GM06990 (cell line): ENCODE measurements at regions not wholly inside any gene's neighbourhood (a gene's known extent, or its start where the extent isn't known, plus 50 kb on each side); places are given as distances from the start of the nearest gene placed in this dataset.

ENCODE experiments used
- DNase-seq: peaks from one replicate; pipeline ENCODE4 v3.0.0-alpha.2; 2011; ENCODE audit not compliant: insufficient read length; ENCODE audit errors: extremely low read depth
- H3K27me3 ChIP-seq: replicated peaks from 2 replicates; pipeline ENCODE4 v1.6.0; 2011; ENCODE audit warnings: low read length; ENCODE audit not compliant: control insufficient read depth, insufficient read depth
- H3K36me3 ChIP-seq: 2 replicates; pipeline ENCODE4 v1.5.1; 2011; ENCODE audit warnings: low read length; ENCODE audit not compliant: control insufficient read depth, insufficient read depth
- H3K4me3 ChIP-seq: replicated peaks from 2 replicates; pipeline ENCODE4 v1.5.1; 2011; ENCODE audit warnings: low read depth, mild to moderate bottlenecking, control low read depth, low read length
- CTCF ChIP-seq: IDR thresholded peaks from 2 replicates; pipeline ENCODE4 v1.5.1; 2011; ENCODE audit warnings: low read length, control low read depth, mild to moderate bottlenecking, inconsistent platforms; ENCODE audit not compliant: insufficient read depth, poor library complexity, severe bottlenecking

- no peaks in the 10 kb centered on the region; the same call in 1 of the 2 replicates for H3K27me3 ChIP-seq
- no peak for TF ChIP-seq CTCF
- no peak overlapping the region for H3K4me3 ChIP-seq
- no peaks in the 10 kb centered on the region for H3K36me3 ChIP-seq
- no peak for DNase-seq
Observed at GRCh38 chr4:151960449-151961230, 199.8 kb upstream of the GATB start.

GRCh38 chr4:151957153-151957552 lies 196.3 kb upstream of the GATB start:
- Histone ChIP-seq H3K4me3 (no peak overlapping the region), H3K36me3 (no peaks in the 10 kb centered on the region), H3K27me3 (no peaks in the 10 kb centered on the region)
- TF ChIP-seq CTCF, result no peak
- no peak for DNase-seq

GRCh38 chr4:151955721-151956380 lies 195.0 kb upstream of the GATB start:
- H3K36me3 ChIP-seq, result no peaks in the 10 kb centered on the region
- no peak for DNase-seq
- no peak overlapping the region for H3K4me3 ChIP-seq
- TF ChIP-seq CTCF, result no peak
- no peaks in the 10 kb centered on the region for H3K27me3 ChIP-seq

GRCh38 chr4:151953795-151954372 lies 193.1 kb upstream of the GATB start:
- no peak for DNase-seq
- TF ChIP-seq CTCF, result no peak
- Histone ChIP-seq H3K4me3 (no peak overlapping the region), H3K27me3 (no peaks in the 10 kb centered on the region), H3K36me3 (no peaks in the 10 kb centered on the region)

GRCh38 chr4:151953312-151953711 lies 192.5 kb upstream of the GATB start:
- no peak for TF ChIP-seq CTCF
- DNase-seq, result no peak
- Histone ChIP-seq H3K27me3 (no peaks in the 10 kb centered on the region), H3K36me3 (no peaks in the 10 kb centered on the region), H3K4me3 (no peak overlapping the region)
